Upper lobe of left lung (tissue), 4 donors: ENCODE measurements at regions not wholly inside any gene's neighbourhood (a gene's known extent, or its start where the extent isn't known, plus 50 kb on each side); places are given as distances from the start of the nearest gene placed in this dataset.

Experiments used
- CTCF ChIP-seq, 6 experiments: fragments of 450-650 bp in 4 of 6; fragments of 200-600 bp in 2 of 6; sonication (generic) in 2 of 6; IDR thresholded peaks; one replicate each; pipeline ENCODE4 v1.5.1; 2016 to 2019; ENCODE audit warnings: antibody characterized with exemption in 6 of 6
- POLR2A ChIP-seq, 4 donors: fragments of 450-650 bp; IDR thresholded peaks; one replicate each; pipeline ENCODE4 v1.5.1; 2016 to 2017; ENCODE audit warnings: antibody characterized with exemption in 4 of 4, mild to moderate bottlenecking in 2 of 4
- POLR2AphosphoS5 ChIP-seq, 2 donors: sonication (generic); formaldehyde crosslinking; IDR thresholded peaks; one replicate each; pipeline ENCODE4 v1.5.1; 2017; ENCODE audit warnings: antibody characterized with exemption in 2 of 2

- TF ChIP-seq CTCF (IDR thresholded peaks at IDR 0.05) (no peak), POLR2A (IDR thresholded peaks at IDR 0.05) (no peak), POLR2AphosphoS5 (IDR thresholded peaks at IDR 0.05) (no peak)
Measured at GRCh38 chr9:82073551-82074543, 85.3 kb downstream of the SPATA31D1 start.
